GM18520 (cell line): ENCODE measurements at regions not wholly inside any gene's neighbourhood (a gene's known extent, or its start where the extent isn't known, plus 50 kb on each side); places are given as distances from the start of the nearest gene placed in this dataset.

Experiments
- ATAC-seq: cut with Tn5 transposase; IDR thresholded peaks from one replicate; pipeline ENCODE4 v1.9.1; 2021; ENCODE audit not compliant: unreplicated experiment

DNA sequence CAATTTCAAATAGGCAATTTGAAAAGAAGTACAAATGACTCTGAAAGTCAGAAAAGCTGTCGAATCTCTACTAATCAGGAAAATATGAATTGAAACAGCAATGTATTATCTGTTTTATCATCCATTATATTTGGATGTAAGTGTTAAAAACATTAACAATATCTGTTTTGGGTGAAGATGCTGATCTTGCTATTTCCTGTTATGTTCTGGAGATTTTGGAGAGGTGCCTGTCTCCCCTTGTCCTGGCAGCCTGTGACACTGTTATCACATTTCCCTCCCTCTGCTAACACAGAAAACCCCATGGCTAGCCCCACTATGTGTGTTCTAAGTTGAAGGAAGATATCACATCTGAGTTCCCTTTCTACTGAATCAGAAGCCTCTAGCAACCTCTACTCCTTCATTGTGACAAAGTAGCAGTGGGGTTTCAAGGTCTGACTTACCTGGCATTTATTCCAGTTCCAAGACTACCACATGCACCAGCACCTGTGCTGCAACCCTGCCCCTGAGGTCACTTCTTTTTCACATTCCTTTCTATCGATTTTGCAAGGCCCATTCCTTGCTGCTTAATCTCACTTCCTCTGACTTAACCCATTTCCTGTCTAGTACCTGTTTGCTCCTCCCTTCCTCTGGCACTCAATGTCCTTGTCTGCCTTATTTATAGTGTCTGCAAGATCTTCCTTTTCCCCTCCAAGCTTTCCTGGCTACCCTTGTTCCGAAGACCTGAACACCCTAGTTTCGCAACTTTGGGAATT, 95.5 kb upstream of the COL8A1 start:
- no peak for ATAC-seq

DNA sequence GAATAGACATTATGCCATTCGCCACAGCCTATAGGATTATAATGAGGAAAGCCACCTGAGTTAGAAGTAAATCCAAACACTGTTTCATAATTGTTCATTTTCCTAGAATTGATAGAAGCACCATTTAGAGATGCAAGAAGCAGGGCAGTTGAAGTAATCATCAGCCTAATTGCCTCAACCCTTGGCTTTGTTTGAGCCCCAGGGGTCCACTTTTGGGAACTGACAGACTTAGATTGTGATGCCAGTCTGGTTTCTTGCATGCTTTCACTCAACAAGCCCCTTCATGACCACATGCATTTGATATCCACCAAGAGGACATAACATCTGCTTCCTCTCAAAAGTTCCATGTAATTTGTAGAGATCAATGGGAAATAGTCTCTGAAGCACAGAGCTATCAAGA, 97.2 kb upstream of the COL8A1 start:
- ATAC-seq = no peak

DNA sequence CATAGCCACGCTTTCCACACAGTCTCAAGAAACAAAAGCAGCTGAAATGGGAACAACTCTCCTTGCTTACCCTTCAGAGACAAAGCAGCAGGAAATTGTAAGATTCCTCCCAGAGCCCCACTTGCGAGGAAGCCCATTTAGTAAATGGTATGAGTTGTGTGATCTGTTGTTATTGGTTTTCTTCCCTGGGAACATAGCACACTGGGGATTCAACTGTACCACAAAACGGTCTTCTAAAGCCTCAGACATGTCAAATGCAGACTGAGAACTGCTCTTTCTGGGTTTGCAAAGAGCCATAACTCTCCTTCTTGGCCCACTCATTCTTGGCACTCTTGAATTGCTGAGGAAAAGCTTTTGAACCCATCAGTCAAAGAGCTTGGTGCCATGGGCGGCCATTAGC, 101.0 kb upstream of the COL8A1 start:
- no peak for ATAC-seq

DNA sequence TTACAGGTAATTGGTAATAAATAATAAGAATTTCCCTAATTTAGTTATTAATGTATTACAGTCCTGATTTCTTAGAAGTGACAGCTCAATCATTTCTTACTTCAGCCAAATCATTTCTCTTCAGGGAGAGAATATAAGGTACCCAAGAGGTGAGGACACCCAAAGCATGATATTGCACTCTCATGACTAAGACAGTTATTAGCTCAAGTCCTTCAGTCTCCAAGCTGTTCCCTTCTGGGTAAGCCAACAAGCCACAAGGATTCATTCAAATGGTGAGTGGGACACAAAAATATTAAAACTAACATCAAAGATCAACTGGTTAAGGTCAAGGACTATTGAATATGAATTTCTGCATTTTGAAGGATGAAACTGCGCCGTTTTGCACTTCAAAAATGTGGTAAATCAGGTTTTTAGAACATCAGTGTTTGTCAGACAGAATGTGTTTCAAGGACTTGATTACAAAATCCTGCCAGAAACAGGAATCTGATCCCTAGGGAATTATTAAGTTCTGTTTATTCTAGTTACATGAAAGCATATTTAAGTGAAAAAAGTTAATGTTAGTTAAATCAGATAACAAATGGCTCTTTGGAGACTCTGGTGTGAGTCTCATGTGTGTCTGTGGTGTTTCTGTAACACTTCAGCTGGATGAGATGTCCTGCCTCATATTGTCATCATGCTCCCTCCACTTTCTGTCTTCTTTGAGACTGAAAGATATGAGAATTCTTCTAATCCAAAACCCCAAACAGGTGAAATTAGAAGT, 101.7 kb upstream of the COL8A1 start:
- ATAC-seq = no peak

DNA sequence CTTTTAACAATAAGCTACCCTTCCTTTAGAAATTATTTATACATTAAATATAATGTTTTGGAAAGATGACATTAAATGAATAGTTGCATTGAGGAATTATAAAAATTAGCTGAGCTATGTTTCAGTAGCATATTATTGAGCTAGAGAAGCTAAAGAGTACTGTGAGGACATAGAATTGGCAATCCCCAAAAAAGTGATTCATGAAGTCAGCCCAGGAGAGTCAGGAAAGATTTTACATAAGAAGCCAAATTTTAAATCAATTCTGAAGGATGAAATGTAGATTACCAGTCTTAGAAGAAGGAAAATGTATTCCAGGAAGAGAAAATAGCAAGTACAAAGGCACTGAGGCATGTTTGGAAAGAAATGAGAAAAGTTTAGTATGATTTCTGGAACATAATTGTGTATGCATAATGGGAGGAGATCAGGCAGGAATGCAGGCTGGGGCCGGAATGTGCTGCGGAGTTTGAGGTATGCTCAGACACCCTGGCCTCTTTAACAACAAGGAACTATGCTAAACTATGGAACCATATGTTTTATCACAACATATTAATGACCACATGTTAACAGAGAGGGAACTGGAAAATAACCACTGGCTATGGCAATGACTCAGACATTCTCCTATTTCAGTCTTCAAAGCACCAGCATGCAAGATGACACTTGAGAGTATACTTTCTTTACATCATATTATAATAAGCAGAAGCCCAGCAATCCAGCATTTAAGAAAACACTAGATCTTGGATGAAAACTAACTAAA, 103.3 kb upstream of the COL8A1 start:
- ATAC-seq = no peak

DNA sequence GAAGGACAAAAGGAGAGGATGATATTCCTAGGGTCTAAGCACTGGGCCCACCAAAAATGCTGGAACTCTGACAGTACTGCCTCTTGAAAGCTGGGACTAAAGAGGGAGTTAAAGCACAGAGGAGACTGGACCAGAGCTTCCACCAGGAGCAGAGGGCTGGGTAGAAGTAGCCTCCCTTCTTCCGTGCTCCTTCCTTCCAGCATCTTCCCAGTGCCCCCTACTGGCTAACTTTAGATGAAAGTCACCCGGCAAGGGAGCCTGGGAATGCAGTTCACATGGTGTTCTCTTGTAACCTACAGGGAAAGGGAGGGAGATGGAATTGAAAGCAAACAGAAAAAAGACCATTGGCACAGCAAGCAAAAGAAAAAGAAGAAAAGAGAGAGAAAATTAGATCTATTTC, 106.1 kb upstream of the COL8A1 start:
- ATAC-seq = no peak

DNA sequence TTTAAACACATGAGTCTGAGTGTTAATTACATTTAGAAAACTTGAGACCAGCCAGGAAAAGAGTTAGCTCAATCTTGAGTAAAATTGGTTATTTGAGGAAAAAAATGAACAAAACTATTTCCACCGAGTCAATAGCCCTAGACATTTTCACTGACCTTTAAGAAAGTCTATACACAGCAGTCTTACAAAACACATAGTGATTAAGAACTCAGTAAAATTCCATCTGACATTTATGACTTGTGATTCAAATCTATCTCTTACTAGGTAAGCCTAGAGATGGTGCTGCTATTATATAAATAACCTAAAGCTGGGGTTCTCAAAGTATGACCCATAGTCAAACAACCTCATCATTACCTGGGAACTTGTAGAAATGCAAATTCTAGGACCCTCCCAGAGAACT, 109.1 kb upstream of the COL8A1 start:
- no peak for ATAC-seq

DNA sequence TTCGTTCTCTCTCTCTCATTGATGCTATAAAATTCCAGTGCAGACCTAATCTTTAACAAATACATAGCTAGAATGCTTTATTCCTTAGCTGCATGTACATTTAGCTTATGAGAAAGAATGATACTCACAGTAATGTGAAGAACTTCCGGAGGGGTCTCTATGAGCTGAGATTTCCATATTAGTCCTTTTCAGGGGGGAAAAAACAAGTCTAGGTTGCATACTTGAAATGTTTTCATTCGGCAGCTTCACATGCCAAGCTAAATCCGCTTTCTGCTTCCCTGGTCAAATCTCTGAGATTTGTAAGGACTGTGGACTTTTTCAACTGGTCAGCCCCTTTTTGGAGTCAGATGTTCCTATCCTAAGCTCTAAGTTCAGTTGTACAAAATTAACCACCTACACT, 111.5 kb upstream of the COL8A1 start:
- ATAC-seq = no peak

DNA sequence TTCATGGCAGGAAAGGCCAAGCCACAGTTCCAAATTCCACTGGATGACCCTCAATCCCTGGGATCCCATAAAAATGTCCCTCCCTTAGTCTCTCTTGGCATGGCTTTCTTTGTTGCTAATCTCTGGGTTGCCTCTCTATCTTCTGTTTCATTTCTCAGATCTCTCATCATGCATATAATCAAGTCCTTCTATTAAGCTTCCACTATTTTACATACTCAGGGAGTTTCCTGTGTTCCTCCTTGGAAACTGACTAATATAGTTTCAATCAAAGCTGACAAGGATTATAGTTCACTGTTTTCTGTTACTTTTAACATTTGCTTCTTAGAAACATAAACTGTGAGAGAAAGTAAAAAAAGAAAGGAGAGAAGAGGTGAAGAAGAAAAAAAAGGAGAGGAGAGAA, 113.8 kb upstream of the COL8A1 start:
- ATAC-seq = no peak

DNA sequence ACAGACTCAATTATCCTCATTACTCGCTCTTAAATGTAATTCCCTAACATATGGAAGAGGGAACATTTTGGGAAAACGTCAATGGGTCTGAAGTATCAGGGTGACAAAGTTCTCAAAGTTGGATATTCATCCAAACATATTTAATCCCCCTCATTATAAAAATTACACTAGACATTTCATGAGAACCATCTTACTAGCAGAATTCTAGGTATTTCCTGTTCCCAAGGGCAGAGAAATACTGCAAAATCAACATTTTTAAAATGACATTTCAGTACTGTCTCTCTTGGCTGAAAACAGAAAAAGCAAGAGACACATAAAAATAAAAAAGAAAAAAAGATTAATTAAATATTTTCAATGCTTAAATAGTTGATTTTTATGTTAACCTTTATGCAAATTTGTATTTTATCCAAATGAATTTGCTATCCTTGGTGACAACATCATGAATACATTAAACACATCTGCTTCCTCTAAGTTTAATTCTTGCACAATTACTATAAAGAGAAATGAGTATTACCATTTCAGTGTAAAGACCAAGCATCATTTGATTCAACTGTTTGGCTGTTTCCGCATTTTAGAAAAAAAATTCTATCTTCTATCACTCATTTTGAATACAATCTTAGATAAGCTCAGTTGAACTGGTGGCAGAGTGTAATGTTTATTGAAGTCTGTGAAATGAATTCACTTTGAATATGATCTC, 114.8 kb upstream of the COL8A1 start:
- ATAC-seq = no peak

DNA sequence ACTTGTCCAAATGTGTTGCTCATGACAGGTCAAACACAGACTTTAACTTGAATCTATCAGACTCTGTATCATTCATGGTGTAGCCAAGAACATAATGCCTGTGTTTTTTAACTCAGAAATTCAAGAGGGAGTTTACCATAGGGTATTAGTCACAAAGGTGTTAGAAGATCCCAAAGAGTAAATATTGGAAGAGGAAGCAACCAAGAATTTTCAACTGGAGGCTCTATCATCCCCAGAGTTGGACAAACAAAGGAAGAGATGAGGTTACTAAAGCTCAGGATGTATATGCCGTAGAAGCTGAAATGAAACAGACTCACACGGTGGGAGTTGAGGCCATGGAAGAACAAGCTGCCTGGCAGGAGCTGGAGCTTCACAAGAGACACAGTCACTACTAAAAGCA, 116.2 kb upstream of the COL8A1 start:
- no peak for ATAC-seq

DNA sequence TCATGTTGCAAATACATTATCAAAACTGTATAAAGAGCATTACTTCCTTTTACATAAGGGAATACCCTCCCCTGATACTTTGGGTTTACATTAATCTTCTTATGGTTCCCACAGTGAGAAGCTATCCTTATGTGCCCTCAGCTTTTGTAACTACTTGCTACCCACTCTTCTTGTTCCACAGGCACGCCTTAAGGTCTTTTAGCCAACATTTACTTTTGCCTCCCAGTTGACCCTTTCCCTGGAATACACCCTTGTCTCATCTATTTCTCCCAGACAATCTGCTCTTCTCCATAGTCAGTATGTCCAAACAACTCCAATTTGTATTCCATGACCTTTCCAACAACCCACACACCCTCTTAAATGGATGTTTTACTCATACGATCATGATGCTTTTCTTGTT, 116.8 kb upstream of the COL8A1 start:
- no peak for ATAC-seq

DNA sequence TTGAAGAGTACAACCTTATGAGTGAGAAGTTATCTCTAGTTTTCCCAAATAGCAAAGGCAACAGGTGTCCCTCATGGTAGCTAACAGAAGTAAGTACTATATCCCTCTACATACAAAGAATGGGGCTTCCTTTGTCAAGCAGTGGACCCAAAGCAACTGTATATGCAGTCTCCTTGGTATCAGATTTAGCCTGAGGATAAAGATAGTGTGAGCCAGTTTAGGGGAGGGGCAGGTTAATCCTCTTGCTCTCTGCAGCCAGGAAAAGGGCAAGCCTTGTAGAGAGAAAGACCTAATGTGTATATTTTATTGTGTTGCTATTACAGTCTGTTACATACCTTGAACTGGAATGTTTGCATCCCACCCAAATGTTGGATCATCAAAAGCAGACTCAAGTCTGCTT, 117.9 kb upstream of the COL8A1 start:
- ATAC-seq = no peak

DNA sequence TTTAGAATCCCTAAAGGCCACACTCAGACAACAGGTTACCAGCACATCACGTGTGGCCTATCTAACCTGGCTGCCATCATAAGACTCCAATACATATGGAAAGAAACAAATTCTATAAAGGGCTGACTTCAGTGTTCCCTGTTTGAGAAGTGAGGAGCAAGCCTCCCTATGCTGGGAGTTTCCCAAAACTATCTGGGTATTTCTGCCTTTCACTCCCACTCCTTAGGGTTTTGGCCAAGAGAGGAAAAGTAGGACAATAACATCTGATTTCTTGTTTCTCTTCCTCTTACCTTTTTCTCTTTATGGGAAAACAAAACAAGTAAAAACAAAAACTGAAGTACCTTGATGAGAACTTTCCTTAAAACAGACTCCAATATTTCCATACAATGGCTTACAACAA, 121.5 kb upstream of the COL8A1 start:
- ATAC-seq = no peak

DNA sequence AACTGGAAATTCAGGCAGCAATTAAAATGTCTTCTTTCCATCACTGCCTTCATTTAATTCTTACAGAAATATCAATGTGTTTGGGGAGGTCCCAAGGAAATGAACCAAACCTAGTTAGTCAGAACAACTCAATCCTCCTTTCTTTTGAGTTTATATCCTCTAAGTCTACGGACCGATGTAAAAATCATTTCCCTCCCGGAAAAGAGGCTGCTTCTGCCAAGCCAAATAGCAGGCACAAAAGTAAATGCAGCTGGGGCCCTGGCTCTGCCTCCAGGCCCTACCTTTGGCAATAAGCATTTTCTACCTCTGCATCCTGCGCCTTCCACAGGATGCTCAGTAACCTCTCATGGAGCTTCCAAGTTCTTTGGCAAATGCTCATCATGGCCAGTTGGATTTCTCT, 122.5 kb upstream of the COL8A1 start:
- no peak for ATAC-seq

DNA sequence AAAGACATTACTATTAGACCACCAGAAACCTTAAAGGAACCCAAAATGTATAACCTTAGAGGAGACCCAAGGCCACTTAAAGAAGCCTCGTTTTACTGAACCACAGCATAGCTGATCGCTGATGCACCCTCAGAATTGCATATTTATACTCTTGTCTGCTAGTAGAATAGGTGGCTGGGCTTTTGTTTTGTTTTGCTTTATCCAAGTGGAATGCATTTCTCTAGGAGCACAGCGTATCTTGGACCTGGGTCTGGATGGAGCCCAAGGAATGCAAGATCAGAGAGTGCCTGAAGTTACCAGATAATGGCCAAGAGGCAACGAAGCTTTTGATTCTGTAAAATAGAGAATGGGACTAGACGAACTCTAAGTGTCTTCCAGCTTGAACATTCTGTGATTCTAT, 129.2 kb upstream of the COL8A1 start:
- no peak for ATAC-seq

DNA sequence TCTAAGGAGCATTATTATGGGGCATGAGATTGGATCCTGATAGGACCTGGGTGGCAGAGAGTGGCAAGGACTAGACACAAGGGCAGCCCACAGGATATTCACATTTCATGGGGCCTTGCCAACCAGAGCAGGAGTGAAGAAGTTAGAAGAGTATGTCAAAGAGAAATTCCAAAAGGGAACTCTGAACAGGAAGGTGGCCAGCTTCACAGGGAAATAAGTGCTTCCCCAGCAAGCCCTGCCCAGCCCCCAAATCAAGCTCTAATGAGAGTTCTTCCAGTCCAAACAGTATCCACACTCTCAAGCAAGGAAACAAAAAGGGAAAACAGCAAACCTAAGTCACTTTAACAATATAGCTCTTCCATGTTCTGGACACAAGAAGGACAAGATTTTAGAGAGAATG, 130.2 kb upstream of the COL8A1 start:
- no peak for ATAC-seq

DNA sequence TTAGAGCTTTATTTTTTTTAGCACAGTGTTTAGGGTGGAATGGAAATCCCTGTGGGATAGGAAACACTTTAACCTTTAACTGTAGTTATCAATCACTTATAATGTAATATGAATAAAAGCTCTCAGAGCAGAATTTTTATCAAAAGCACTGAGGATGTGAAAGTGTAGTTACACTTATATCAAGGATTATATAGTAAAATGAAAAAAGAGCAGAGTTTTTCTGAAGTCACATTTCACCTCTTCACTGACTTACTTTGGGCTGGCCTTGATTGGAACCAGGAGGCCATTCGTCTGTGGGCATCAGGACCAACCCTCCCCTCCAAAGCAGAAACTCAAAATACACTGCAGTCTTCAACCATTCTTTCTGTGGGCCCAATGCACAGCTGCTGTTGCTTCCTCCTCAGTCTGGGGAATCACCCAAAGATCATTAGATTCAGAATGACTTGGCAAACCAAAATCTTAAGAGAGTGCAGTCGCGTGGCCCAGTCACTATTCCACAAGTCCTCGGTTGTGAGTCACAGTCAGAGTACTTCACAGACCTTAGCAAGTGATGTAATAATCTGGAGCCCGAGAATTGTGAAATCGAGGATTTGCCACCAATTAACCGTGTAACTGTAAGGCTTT, 132.6 kb upstream of the COL8A1 start:
- peak; percentile 99 for ATAC-seq

DNA sequence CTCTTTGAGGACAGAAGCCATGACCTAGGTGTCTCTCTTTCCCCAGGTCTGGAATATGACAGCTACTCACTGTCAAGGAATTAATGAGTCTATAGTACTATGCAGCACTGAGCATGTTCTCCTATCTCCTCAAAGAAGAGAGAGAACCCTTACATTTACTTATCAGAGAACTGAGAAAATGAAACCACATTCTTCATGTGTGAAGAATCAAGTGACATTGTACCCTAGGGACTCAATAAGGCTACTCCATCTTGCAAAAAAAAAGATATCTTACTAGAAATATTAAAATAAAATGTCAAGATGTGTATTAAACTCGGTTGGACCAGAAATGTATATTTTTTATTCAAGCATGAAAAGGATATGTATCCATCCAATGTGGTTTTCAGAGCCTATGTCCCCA, 133.2 kb upstream of the COL8A1 start:
- peak; percentile 27 for ATAC-seq

DNA sequence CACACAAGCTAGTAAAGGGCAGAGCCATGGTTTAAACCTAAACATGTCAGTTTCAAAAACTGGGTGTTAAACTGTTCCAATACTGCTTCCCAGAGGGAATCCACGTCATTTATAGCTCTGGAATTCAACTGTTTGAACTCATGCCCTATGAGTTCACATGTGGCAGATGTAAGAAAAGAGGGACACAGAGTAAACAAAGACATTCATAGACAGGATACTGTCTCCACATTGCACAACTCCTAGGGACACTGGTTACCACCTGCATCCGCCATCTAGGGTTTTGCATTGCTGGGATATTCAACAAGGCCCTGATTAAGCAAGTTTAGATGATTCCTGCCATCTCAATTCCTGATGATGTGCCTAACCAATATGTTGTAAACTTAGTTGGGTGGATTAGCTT, 134.1 kb upstream of the COL8A1 start:
- no peak for ATAC-seq

DNA sequence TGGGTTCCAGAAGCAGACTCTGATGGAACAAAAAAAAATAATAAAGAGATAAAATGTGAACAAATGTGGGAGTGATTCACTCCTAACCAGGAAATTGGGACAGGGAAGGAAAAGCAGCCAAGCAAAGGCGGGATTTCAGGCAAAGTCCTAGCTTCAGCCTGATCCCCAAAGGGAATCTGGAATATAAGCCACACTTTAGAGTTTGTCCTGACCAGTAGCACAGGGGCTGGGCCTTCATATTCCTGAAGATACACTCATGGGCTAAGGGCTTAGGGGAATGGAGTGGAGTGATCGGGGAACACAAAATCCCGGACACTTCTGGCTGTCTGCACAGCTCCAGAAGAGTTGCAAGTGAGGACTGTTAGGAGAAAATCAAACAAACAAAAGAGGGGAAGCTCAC, 135.0 kb upstream of the COL8A1 start:
- ATAC-seq = no peak
